BE2C (cell line): ENCODE measurements at regions not wholly inside any gene's neighbourhood (a gene's known extent, or its start where the extent isn't known, plus 50 kb on each side); places are given as distances from the start of the nearest gene placed in this dataset.

ENCODE experiments used
- DNase-seq: peaks from one replicate; pipeline ENCODE4 v3.0.0-alpha.2; 2020
- H3K27me3 ChIP-seq: fragments of 250-450 bp; sonication (Bioruptor Pico); 2 replicates; pipeline ENCODE4 v1.5.1; 2020; ENCODE audit warnings: mild to moderate bottlenecking
- H3K36me3 ChIP-seq: fragments of 250-450 bp; sonication (Bioruptor Pico); 2 replicates; pipeline ENCODE4 v1.5.1; 2020; ENCODE audit warnings: mild to moderate bottlenecking
- H3K4me1 ChIP-seq: fragments of 250-450 bp; sonication (Bioruptor Pico); 2 replicates; pipeline ENCODE4 v1.5.1; 2020
- H3K4me3 ChIP-seq: 2 replicates; pipeline ENCODE4 v1.5.1; 2011; ENCODE audit warnings: low read depth, low read length
- H3K9me3 ChIP-seq: fragments of 250-450 bp; sonication (Bioruptor Pico); 2 replicates; pipeline ENCODE4 v1.5.1; 2020
- TF ChIP-seq, protein P1 (sequence below): IDR thresholded peaks from 2 replicates; pipeline ENCODE4 v1.5.1; 2012; ENCODE audit warnings: mild to moderate bottlenecking, low read depth, low read length

DNA sequence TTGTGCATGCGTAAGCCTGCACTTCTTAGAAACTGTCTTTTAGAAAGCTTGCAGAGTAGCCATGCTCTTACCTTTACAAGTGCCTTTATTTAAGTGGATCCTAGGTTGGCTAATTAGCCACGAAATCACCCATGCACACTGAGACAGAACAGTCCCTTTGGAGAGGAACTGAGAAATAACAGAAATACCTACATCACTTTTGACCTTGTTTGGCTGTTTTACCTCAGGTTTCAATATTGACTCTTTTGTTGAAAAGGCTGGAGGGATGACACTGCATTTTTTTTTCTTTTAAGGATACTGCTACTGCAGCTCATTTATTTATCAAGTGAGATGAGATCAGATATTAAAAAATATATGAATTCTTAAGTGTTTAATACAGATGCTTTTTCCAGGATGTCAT, 155.6 kb upstream of the GOLIM4 start:
- no peak for DNase-seq
- H3K4me3 ChIP-seq = no peak overlapping the region

DNA sequence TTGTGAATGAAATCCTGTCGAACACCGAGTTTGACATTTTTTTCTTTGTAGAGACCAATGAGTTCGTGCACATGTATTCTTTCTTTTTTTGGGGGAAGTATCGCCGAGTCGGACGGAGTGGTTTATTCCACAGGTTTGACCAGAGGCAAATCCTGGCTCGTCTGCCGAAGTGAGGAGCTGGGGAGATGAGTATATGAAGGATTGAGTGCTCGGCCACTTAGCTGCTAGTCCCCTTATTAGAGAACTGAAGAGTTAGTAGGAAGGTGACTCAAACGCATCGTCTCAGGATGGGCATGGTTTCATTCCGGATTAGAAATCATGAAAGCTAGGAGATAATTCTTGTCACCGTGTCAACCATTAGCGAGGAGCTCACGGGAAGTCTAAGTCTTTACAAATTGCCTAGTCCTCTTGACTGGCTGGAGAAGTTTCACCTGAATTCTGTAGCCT, 154.7 kb upstream of the GOLIM4 start:
- H3K36me3 ChIP-seq = no peaks in the 10 kb centered on the region
- peak overlapping the region; percentile 45 for H3K4me3 ChIP-seq
- H3K27me3 ChIP-seq = peaks cover 33% of the 10 kb centered on the region
- H3K4me1 ChIP-seq = no peaks in the 10 kb centered on the region
- TF ChIP-seq, protein P1, sequence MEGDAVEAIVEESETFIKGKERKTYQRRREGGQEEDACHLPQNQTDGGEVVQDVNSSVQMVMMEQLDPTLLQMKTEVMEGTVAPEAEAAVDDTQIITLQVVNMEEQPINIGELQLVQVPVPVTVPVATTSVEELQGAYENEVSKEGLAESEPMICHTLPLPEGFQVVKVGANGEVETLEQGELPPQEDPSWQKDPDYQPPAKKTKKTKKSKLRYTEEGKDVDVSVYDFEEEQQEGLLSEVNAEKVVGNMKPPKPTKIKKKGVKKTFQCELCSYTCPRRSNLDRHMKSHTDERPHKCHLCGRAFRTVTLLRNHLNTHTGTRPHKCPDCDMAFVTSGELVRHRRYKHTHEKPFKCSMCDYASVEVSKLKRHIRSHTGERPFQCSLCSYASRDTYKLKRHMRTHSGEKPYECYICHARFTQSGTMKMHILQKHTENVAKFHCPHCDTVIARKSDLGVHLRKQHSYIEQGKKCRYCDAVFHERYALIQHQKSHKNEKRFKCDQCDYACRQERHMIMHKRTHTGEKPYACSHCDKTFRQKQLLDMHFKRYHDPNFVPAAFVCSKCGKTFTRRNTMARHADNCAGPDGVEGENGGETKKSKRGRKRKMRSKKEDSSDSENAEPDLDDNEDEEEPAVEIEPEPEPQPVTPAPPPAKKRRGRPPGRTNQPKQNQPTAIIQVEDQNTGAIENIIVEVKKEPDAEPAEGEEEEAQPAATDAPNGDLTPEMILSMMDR = no peak
- H3K9me3 ChIP-seq = no peaks in the 10 kb centered on the region
- DNase-seq = no peak

More for the DNA sequence above, 155.6 kb upstream of the GOLIM4 start:
- H3K4me1 ChIP-seq = no peaks in the 10 kb centered on the region
- no peaks in the 10 kb centered on the region for H3K36me3 ChIP-seq
- TF ChIP-seq, protein P1 = no peak
- H3K27me3 ChIP-seq = peaks cover 30% of the 10 kb centered on the region
- H3K9me3 ChIP-seq = no peaks in the 10 kb centered on the region

DNA sequence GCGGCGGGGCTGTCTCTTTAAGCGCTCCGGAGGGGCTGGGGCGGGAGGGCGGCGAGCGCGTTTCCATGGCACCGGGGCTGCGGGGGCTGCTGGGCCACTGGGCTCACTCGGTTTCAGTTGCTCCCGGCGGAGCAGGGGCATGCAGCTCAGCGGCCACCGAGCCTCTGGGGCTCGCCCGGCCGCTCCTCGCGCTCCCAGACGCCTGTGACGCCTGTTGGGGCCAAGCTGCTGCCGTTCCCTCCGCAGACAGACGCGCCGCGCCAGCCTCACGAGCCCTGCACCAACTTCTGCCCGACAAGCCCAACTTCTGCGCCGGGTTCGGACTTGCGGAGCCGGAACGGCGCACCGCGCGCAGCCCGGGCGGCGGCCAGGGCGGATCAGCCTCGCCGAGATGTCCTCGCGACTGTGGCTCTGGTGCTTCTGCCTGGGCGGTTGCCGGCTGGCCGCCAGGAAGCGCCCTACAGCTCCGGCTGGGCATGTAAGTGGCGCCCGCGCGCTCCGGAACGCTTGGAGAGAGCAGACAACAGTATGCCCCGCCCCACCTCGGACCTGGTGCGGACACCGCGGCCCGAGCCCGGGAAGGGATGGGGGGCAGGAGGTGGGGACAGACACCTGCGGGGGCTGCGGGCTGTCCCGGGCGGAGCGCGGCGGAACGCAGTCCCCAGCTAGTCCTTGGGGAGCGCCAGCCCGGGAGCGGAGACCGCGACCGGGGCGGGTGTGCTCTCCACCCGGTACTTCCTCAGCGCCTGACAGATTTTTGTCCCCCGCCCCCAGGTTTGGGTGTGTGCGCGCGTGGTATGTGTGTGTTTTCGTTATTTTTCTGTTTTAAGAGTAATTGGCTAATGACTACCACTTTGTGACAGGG, 154.1 kb upstream of the GOLIM4 start:
- Histone ChIP-seq H3K4me3 (peak overlapping the region; percentile 45), H3K36me3 (no peaks in the 10 kb centered on the region), H3K4me1 (no peaks in the 10 kb centered on the region), H3K27me3 (peaks cover 33% of the 10 kb centered on the region), H3K9me3 (no peaks in the 10 kb centered on the region)
- TF ChIP-seq, protein P1 = peak; percentile 44
- peak; percentile 81 for DNase-seq

GRCh38 chr3:168249205-168249549, 153.5 kb upstream of the GOLIM4 start:
- Histone ChIP-seq H3K4me3 (peak overlapping the region; percentile 45), H3K36me3 (no peaks in the 10 kb centered on the region), H3K4me1 (no peaks in the 10 kb centered on the region), H3K27me3 (peaks cover 33% of the 10 kb centered on the region), H3K9me3 (no peaks in the 10 kb centered on the region)
- DNase-seq = peak; percentile 6
- TF ChIP-seq, protein P1 = no peak

DNA sequence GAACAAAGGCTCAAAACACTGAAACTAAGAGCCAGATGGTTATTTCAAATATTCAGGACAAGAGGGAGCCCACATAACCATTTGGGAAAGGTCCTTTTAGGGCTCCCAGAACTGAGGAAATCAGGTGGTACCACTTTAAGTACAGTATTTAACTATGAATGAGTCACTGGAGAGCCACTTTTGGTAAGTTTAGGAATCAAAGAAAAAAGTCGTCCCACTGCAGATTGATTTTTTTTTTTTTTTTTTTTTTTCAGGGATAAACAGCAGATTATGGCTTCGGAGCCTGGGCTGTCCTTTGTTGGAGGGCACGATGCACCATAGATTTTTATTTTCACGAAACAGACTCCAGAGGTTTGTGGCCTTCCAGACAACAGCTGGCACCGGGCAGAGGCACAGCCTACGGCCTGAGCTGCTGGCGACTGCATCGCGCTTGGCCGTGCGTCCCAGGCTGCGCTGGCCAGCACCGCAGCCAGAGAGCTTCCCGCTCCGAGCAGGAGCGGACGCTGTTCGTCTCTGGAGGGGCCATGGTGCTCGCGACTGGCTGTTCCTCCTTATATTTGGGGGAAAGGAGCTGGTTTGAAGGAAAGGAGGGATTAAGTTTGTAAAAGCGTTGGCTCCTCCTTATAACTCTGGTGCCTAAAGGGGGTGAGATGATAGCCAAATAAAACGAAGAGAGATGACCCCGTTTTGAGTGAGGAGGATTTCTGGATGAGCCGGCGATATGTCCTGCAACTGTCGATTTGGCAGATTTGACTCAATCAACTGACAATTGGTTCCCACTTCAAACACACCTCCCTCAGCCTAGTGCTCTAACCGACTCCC, 152.9 kb upstream of the GOLIM4 start:
- TF ChIP-seq, protein P1 = no peak
- no peaks in the 10 kb centered on the region for H3K36me3 ChIP-seq
- no peaks in the 10 kb centered on the region for H3K4me1 ChIP-seq
- H3K4me3 ChIP-seq = peak overlapping the region; percentile 45
- peak; percentile 14 for DNase-seq
- H3K27me3 ChIP-seq = peaks cover 33% of the 10 kb centered on the region
- H3K9me3 ChIP-seq = no peaks in the 10 kb centered on the region
